Effector memory CD8-positive, alpha-beta T cell (primary cell): ENCODE measurements at regions not wholly inside any gene's neighbourhood (a gene's known extent, or its start where the extent isn't known, plus 50 kb on each side); places are given as distances from the start of the nearest gene placed in this dataset.

ENCODE experiments used
- ATAC-seq: fragments of 150-1000 bp; cut with Tn5 transposase; replicated peaks from 2 replicates; pipeline ENCODE4 v1.10.0; 2021; ENCODE audit warnings: mild to moderate bottlenecking, moderate library complexity
- DNase-seq, 3 experiments: peaks; one replicate each; pipeline ENCODE4 v3.0.0; 2021
- H3K27ac Mint-ChIP-seq, 2 donors: one replicate each; pipeline ENCODE4 v1.8.0; 2022; ENCODE audit warnings: mild to moderate bottlenecking in 2 of 2, mixed read lengths in 2 of 2, moderate library complexity in 2 of 2
- H3K27me3 Mint-ChIP-seq, 2 donors: one replicate each; pipeline ENCODE4 v1.8.0; 2022; ENCODE audit warnings: mixed read lengths in 2 of 2
- H3K36me3 Mint-ChIP-seq: one replicate; pipeline ENCODE4 v1.8.0; 2022; ENCODE audit warnings: mild to moderate bottlenecking, moderate library complexity, mixed read lengths; ENCODE audit not compliant: insufficient read depth
- H3K4me1 Mint-ChIP-seq, 2 donors: one replicate each; pipeline ENCODE4 v1.8.0; 2022; ENCODE audit warnings: low read depth in 2 of 2, mixed read lengths in 2 of 2
- H3K4me3 Mint-ChIP-seq, 2 donors: one replicate each; pipeline ENCODE4 v1.8.0; 2022; ENCODE audit warnings: mild to moderate bottlenecking in 2 of 2, mixed read lengths in 2 of 2, moderate library complexity in 2 of 2
- H3K9me3 Mint-ChIP-seq, 2 donors: one replicate each; pipeline ENCODE4 v1.8.0; 2022; ENCODE audit warnings: mixed read lengths in 2 of 2

DNA sequence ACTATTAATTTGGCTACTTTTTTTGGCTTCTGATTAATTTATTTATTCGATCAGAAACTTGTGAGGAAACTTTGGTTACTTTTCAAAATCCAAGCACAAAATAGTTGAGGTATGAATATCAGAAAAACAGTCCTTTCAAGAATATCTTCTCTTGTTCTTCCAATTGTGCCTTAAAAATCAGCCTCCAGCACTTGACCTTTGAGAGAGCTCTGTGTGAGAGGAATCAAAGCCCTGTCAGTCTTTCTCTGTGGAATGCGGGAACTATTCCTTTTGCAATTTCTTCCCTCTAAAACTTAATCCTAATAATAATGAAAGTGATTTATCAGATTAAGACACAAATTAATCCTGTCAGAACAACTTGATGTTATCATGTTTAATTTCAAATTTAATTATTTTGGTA, 185.9 kb downstream of the ABHD5 start:
- Mint-ChIP-seq H3K36me3 (no peaks in the 10 kb centered on the region), H3K4me1 (peaks cover 0 to 3% of the 10 kb centered on the region in 2 donors), H3K27me3 (peaks cover 38 to 67% of the 10 kb centered on the region in 2 donors), H3K9me3 (no peaks in the 10 kb centered on the region), H3K27ac (no peak overlapping the region), H3K4me3 (no peak overlapping the region)
- DNase-seq = no peak
- ATAC-seq = no peak

DNA sequence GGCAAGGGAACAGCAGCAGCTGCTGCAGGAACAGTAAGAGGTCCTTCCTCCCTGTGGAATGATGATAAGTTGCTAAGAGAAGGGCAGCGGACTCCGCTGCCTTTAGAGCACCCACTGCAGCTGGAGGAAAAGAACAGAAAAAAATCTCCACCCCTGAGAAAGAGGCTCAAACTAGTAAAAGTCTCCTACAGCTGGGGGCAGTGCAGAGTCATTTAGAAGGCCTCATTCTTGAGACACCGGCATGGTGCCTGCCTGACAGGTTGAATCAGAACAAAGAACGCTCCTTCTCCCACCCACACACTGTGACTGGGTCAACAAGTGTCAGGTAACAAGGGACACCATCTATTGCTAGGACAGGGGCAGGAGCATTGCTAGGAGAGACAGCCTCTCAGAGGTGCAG, 188.4 kb downstream of the ABHD5 start:
- Mint-ChIP-seq H3K9me3 (no peaks in the 10 kb centered on the region), H3K27me3 (peaks cover 16 to 53% of the 10 kb centered on the region in 2 donors), H3K4me1 (no peaks in the 10 kb centered on the region), H3K36me3 (no peaks in the 10 kb centered on the region), H3K4me3 (no peak overlapping the region), H3K27ac (no peak overlapping the region)
- ATAC-seq (no peak), DNase-seq (no peak)

DNA sequence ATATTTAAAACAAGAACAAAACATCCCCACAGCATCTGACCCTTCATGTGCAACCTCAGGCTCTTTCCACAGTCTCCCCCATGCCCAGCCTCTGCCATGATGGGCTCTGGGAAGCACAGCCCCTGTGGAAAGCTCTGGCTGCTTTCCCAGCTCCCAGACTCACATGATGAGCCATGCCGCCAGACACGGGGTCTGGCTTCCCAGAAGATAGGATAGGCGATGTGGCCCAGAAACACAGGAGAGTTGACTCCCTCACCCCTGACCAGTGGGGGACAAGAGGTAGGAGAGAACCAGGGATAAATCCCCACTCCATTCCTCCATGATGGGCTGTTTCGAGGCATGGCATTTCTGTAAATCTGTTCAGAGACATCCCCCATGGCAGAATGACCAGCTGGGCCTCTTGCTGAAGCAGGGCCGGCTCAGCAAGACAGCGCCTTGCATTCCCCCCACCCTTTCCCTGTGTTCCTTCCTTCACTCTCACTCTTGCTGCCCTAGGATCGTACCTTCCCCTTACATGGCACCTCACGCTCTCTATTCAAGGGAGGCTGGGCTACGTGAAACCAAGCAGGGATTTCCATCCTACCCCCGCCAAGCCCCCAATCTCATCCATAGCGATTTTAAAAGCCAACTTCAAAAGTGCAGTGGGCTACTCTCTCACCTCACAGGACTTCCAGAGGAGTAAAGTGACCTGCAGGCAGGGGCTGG, 192.4 kb downstream of the ABHD5 start:
- Mint-ChIP-seq H3K27ac (no peak overlapping the region), H3K36me3 (no peaks in the 10 kb centered on the region), H3K9me3 (no peaks in the 10 kb centered on the region), H3K4me3 (no peak overlapping the region), H3K27me3 (peaks cover 16 to 56% of the 10 kb centered on the region in 2 donors), H3K4me1 (no peaks in the 10 kb centered on the region)
- DNase-seq (no peak), ATAC-seq (no peak)

DNA sequence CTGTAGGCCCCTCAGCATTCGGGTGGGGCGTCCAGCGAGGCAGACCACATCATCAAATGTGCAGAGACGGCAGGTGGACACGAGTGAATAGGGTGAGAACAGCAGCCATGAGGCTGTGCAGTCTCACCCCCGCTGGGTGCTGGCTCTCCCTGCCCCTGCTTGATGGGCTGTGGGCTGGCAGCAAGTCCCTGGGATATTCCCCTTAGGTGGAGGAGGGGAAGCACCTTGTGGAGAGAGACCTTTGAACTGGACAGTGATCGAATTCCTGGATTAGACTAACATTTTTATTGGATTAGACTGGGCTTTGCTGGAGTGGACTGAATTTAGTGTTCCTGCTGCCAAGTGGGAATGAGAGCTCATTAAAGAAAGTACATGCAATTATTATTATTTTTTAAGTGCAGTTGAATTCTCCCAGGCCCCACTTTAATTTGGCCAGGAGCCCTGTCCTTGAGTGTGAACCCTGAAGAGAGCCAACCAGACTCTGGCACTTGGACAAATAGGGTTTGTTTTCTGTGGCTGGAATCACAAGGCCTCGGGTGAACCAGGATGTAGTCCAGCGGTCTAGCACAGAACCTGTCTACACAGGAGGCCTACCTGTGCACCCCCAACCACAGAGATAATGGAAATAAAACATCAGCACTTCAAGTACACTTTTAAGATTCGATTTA, 193.1 kb downstream of the ABHD5 start:
- no peaks in the 10 kb centered on the region for H3K36me3 Mint-ChIP-seq
- H3K4me1 Mint-ChIP-seq = no peaks in the 10 kb centered on the region
- H3K4me3 Mint-ChIP-seq = no peak overlapping the region
- no peak overlapping the region for H3K27ac Mint-ChIP-seq
- DNase-seq = no peak
- H3K9me3 Mint-ChIP-seq = no peaks in the 10 kb centered on the region
- H3K27me3 Mint-ChIP-seq = peaks cover 21 to 58% of the 10 kb centered on the region in 2 donors
- ATAC-seq = no peak

DNA sequence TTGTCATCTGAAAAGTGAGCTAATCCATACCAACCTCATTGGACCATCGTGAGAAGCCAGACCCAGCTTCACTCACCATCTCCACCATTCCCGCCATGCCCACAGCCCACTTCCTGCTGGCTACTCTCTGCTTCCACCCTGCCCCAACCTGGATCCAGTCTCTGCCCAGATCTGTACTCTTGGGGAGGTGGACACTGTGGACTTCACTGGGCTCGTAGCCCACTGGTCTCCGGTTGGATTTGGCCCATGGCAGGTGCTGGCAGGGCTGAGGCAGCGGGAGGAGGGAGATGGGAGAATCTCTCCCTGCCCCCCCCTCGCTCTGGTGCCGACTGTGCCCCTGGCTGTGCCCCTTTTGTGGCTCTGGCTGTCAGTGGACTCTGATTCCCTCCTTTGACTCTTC, 193.8 kb downstream of the ABHD5 start:
- H3K36me3 Mint-ChIP-seq = no peaks in the 10 kb centered on the region
- H3K27ac Mint-ChIP-seq = no peak overlapping the region
- no peak for ATAC-seq
- H3K27me3 Mint-ChIP-seq = peaks cover 24 to 55% of the 10 kb centered on the region in 2 donors
- H3K9me3 Mint-ChIP-seq = no peaks in the 10 kb centered on the region
- no peak overlapping the region for H3K4me3 Mint-ChIP-seq
- DNase-seq = no peak
- no peaks in the 10 kb centered on the region for H3K4me1 Mint-ChIP-seq

DNA sequence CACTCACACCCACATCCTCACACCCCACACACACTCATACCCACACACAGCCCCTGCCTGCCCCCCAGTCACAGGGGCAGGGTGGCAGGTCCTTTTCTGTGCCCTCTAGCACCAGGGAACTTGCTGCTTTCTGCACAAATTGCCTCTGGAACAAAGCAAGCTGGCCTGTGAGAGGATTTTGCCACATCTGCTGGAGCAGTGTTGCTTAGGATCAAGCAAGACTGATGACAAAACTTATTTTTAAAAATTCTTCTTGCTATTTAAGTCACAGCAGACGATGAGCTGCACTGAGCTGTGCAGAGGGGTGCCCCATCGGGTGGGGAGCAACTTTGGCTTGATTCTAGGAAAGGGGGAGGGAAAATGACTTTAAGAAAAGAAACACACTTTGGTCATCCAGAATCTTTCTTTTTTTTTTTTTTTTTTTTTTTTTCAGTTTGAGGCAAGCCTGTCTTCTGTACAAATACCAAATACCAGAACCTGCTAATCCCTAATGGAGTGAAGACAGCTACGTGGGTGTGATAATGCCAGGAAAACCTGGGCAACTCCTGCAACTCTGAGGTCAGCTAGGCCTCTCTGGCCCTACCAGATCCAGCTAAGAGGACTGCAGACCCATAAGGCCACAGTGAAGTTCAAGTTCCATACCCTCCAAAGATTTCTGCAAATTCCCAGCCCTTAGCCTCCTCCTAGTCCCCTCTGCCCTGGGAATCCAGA, 195.3 kb downstream of the ABHD5 start:
- Mint-ChIP-seq H3K27ac (no peak overlapping the region), H3K27me3 (peaks cover 31 to 61% of the 10 kb centered on the region in 2 donors), H3K36me3 (no peaks in the 10 kb centered on the region), H3K4me3 (no peak overlapping the region), H3K4me1 (no peaks in the 10 kb centered on the region), H3K9me3 (no peaks in the 10 kb centered on the region)
- DNase-seq (no peak), ATAC-seq (no peak)

DNA sequence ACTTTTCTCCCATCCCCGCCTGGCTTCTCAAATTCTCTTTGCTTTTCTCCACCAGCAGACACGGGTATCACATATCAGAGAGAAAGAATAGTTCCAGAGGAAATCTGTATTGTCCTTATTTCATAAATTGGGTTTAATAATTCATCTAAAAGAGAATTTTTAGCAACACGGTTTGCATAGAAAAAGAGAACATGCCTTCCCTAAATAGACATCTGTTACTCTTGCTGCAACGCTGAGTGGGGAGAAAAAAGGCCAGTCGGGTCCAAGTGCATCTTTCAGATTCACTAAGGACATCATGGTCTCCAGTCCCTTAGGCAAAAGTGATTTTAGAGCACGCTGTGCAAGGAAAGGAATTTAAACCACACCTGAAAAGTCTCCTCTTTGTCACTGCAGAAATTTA, 201.3 kb downstream of the ABHD5 start:
- DNase-seq (no peak), ATAC-seq (no peak)
- Mint-ChIP-seq H3K4me3 (no peak overlapping the region), H3K27ac (no peak overlapping the region), H3K9me3 (no peaks in the 10 kb centered on the region), H3K36me3 (no peaks in the 10 kb centered on the region), H3K27me3 (peaks cover 72 to 89% of the 10 kb centered on the region in 2 donors), H3K4me1 (peaks cover 3 to 7% of the 10 kb centered on the region in 2 donors)

DNA sequence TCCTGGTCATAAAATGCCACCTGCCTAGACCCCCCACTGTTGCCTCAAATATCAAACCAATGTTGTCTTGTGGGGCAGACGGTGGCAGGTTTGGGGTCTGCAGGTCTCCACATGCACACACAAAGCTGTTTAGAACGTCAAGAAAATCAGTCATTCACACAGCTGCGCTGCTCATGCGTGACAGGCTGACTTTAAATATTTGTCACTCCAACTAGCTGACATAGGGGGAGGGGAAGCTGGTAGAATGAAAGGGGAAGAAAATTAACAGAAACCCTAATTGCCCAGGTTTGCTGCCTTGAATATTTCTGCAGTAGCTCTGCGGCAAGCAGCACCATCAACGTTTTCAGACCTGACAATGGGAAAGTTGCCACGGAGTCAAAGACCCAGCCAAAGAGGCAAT, 201.8 kb downstream of the ABHD5 start:
- no peak overlapping the region for H3K4me3 Mint-ChIP-seq
- H3K9me3 Mint-ChIP-seq = no peaks in the 10 kb centered on the region
- ATAC-seq = no peak
- no peak overlapping the region for H3K27ac Mint-ChIP-seq
- peaks cover 3 to 7% of the 10 kb centered on the region in 2 donors for H3K4me1 Mint-ChIP-seq
- H3K36me3 Mint-ChIP-seq = no peaks in the 10 kb centered on the region
- peaks cover 69 to 89% of the 10 kb centered on the region in 2 donors for H3K27me3 Mint-ChIP-seq
- no peak for DNase-seq

DNA sequence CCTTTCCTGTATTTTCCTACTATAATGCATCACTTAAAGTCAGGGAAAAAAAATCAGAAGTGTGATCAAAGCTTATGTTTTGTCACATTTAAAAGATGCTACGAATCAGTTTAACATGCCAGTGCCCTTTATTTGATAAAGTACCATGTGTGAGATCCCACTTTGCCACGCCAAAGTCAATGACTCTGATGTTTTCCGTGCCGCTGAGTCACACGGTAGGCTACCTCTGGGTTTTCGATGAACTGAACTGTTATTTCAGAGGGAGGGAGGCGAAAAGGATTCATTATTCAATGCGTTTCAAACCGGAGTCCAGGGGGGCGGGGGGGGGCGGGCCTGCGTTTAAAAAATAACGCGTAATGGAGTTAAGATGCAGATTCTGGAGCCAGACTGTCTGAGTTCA, 203.0 kb downstream of the ABHD5 start:
- ATAC-seq = no peak
- peaks cover 68 to 89% of the 10 kb centered on the region in 2 donors for H3K27me3 Mint-ChIP-seq
- H3K4me1 Mint-ChIP-seq = peaks cover 3 to 7% of the 10 kb centered on the region in 2 donors
- H3K4me3 Mint-ChIP-seq = peak overlapping the region; percentile 30 to 61
- H3K36me3 Mint-ChIP-seq = no peaks in the 10 kb centered on the region
- no peak overlapping the region for H3K27ac Mint-ChIP-seq
- DNase-seq = no peak
- H3K9me3 Mint-ChIP-seq = no peaks in the 10 kb centered on the region

DNA sequence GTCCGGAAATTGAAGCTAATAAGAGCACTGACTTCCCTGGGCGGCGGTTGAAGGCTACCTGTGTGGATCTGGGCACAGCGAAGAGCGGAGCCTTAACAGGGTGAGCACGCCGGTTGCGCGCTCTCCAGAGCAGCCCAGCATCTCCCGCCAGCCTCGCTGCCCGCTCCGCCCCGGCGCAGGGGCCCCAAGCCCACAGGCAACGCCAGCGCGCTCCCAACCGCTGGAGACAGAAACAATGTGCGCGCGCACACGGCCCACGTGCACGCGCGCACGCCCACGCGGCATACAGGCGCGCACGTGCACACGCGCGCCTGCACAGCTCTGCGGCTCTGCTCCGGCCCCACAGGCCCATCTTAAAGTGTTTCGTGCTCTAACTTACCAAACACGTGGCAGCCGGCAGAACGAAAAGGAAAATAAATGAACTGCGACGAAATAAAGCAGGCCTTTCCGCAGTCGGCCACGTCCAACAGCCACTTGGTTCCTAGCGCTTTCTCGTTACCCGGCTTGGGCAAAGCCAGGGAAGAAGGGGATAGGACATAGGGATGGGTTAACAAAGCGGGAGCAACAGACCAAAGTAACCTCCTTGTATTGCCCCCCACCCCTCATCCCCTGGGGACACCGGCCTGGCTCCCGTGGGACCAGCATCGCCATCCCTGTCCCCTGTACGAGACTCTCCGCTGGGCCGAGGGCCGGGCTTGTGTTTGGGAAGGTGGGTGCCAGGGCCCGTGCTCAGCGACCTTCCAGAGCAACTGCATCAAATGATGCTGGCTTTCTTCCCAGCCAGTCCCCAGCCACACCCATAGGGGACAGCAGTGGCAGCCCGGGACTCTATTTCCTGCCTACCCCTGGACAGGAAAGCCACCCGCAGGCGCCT, 203.7 kb downstream of the ABHD5 start:
- DNase-seq = no peak
- H3K4me1 Mint-ChIP-seq = peaks cover 3 to 7% of the 10 kb centered on the region in 2 donors
- no peaks in the 10 kb centered on the region for H3K9me3 Mint-ChIP-seq
- peaks cover 70 to 93% of the 10 kb centered on the region in 2 donors for H3K27me3 Mint-ChIP-seq
- no peaks in the 10 kb centered on the region for H3K36me3 Mint-ChIP-seq
- peak overlapping the region; percentile 37 to 61 for H3K4me3 Mint-ChIP-seq
- ATAC-seq = no peak
- H3K27ac Mint-ChIP-seq = no peak overlapping the region

DNA sequence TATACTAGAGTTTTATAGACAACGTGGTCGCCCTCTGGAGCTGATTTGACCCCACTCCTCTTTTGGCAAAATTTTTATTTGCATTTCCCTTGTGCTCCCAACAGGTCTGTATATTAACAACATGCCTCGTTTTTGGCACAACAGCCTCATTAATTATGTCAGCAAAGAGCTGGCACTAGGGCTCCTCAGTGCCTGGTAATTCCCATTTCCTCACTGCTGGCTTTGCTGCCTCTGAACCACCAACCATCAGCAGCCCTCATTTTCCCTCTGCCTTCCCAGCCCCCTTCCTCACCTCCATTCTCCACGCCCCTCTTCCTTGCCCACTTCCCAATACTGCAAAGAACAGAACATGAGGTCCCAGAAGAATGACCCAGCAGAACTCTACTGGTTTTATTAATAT, 204.8 kb downstream of the ABHD5 start:
- H3K36me3 Mint-ChIP-seq = no peaks in the 10 kb centered on the region
- DNase-seq (no peak), ATAC-seq (no peak)
- H3K4me3 Mint-ChIP-seq = no peak overlapping the region
- peaks cover 3 to 7% of the 10 kb centered on the region in 2 donors for H3K4me1 Mint-ChIP-seq
- no peak overlapping the region for H3K27ac Mint-ChIP-seq
- H3K27me3 Mint-ChIP-seq = peaks cover 64 to 93% of the 10 kb centered on the region in 2 donors
- peaks cover 1 to 6% of the 10 kb centered on the region in 2 donors for H3K9me3 Mint-ChIP-seq

DNA sequence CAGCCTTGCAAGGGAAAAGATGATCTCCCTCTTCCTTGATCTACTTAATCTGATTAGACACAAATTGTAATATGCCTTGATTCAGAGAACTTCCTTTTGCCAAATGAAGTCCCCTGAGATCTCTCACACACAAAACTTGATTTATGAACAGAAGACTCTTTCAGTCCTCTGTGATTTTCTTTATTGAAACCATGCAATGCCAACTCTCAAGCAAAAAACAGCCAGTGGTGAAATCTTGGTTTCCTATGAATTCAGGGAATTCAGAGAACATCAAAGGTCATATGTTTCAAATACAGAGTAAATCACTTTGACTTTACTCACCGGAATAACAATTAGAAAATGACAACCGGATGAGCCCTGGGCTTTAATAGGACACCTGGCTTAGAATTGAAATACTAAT, 211.7 kb downstream of the ABHD5 start:
- H3K9me3 Mint-ChIP-seq = peaks cover 1 to 8% of the 10 kb centered on the region in 2 donors
- no peak for ATAC-seq
- H3K4me3 Mint-ChIP-seq = no peak overlapping the region
- no peak for DNase-seq
- peaks cover 49 to 89% of the 10 kb centered on the region in 2 donors for H3K27me3 Mint-ChIP-seq
- H3K4me1 Mint-ChIP-seq = peaks cover 0 to 3% of the 10 kb centered on the region in 2 donors
- no peaks in the 10 kb centered on the region for H3K36me3 Mint-ChIP-seq
- H3K27ac Mint-ChIP-seq = no peak overlapping the region

DNA sequence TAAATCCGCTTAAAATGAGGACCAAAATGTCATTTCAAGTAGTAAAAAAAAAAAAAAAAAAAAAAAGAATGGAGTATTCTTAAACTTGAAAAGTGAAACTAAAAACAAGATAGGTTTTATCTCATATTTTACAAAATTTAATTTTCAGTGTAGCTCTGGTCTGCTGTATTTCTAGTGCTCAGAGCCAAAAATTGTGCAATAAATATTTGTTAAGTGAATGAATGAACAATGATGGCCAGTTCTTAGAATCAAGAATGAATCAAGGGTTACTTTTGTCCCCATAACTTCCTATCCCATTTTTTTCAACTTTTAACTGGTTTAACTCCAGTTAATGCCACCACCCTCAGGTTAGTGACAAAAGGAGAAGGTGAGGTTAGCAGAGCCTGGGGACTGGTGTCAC, 214.4 kb downstream of the ABHD5 start:
- Mint-ChIP-seq H3K27ac (no peak overlapping the region), H3K9me3 (peaks cover 1 to 6% of the 10 kb centered on the region in 2 donors), H3K4me1 (peaks cover 0 to 3% of the 10 kb centered on the region in 2 donors), H3K4me3 (no peak overlapping the region), H3K27me3 (peaks cover 33 to 74% of the 10 kb centered on the region in 2 donors), H3K36me3 (no peaks in the 10 kb centered on the region)
- DNase-seq (no peak), ATAC-seq (no peak)
